Upper lobe of left lung (tissue), 4 donors: ENCODE measurements at regions not wholly inside any gene's neighbourhood (a gene's known extent, or its start where the extent isn't known, plus 50 kb on each side); places are given as distances from the start of the nearest gene placed in this dataset.

Experiments used
- EP300 ChIP-seq, 4 donors: sonication (generic); formaldehyde crosslinking; IDR thresholded peaks; one replicate each; pipeline ENCODE4 v1.5.1; 2017; ENCODE audit warnings: antibody characterized with exemption in 4 of 4, control low read depth in 2 of 4
- TF ChIP-seq, protein P1 (sequence below), 6 experiments: fragments of 450-650 bp in 4 of 6; fragments of 200-600 bp in 2 of 6; sonication (generic) in 2 of 6; IDR thresholded peaks; one replicate each; pipeline ENCODE4 v1.5.1; 2016 to 2019; ENCODE audit warnings: antibody characterized with exemption in 6 of 6

DNA sequence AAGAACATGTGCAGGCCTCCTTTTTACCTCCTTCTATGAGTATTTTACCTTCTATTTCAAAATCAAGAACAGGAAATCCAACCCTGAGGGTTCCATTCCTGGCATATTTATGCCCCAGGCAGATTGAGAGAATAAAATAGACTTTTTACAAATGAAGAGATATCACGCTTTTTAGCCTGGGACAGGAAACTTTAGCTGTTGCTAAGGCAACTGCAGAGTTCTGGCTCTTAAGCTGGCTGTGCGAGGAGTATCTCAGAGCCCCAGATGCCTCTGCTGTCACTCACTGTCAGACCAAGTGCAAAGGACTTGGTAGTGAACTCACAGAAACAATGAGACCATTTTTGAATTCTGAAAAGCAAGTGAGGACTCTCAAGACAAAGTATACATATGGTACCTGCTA, 69.5 kb upstream of the HSPB3 start:
- no peak for TF ChIP-seq EP300 (IDR thresholded peaks at IDR 0.05)
- TF ChIP-seq, protein P1, sequence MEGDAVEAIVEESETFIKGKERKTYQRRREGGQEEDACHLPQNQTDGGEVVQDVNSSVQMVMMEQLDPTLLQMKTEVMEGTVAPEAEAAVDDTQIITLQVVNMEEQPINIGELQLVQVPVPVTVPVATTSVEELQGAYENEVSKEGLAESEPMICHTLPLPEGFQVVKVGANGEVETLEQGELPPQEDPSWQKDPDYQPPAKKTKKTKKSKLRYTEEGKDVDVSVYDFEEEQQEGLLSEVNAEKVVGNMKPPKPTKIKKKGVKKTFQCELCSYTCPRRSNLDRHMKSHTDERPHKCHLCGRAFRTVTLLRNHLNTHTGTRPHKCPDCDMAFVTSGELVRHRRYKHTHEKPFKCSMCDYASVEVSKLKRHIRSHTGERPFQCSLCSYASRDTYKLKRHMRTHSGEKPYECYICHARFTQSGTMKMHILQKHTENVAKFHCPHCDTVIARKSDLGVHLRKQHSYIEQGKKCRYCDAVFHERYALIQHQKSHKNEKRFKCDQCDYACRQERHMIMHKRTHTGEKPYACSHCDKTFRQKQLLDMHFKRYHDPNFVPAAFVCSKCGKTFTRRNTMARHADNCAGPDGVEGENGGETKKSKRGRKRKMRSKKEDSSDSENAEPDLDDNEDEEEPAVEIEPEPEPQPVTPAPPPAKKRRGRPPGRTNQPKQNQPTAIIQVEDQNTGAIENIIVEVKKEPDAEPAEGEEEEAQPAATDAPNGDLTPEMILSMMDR (IDR thresholded peaks at IDR 0.05) = no peak
